ENCODE measurements at regions not wholly inside any gene's neighbourhood (a gene's known extent, or its start where the extent isn't known, plus 50 kb on each side); places are given as distances from the start of the nearest gene placed in this dataset.

DNA sequence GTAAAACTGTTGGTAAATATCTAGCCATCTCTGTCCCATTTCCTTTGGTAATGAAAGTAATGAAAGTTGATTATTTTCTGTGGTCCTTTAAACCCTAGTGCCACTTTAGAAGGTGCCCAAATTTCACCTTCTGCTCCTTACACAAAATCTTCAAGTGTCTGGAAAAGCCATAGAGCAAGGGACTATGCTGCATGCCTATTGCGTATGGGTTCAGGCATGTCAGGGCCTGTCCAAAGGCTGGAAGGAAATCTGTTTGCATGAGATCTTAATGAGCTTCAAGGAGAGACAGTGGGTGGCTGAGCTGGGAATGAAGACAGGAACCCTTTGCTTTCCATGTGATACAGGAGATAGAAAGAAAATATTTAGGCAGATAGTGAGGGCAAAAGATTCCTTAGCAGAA lies 66.6 kb upstream of the CCN6 start:
- TF ChIP-seq EZH2phosphoT487 (IDR thresholded peaks at IDR 0.05; ENCODE audit: insufficient read depth, low read depth) (no peak), EZH2 (IDR thresholded peaks at IDR 0.05; ENCODE audit: insufficient read depth, poor library complexity, severe bottlenecking) (no peak)

All from GM23248 (cell line).